ENCODE measurements at regions not wholly inside any gene's neighbourhood (a gene's known extent, or its start where the extent isn't known, plus 50 kb on each side); places are given as distances from the start of the nearest gene placed in this dataset.

- peaks cover 1% of the 10 kb centered on the region for H3K4me1 Mint-ChIP-seq (ENCODE audit: unreplicated experiment)
- no peak for DNase-seq (ENCODE audit: extremely low spot score, unreplicated experiment)
- no peak overlapping the region for H3K27ac Mint-ChIP-seq
- H3K27me3 Mint-ChIP-seq = peaks cover 1% of the 10 kb centered on the region
- peaks cover 3% of the 10 kb centered on the region for H3K36me3 Mint-ChIP-seq
- no peak for TF ChIP-seq CTCF (conservative IDR thresholded peaks at IDR 0.05)
- H3K9me3 Mint-ChIP-seq = peaks cover 8% of the 10 kb centered on the region
- H3K4me3 Mint-ChIP-seq = no peak overlapping the region
Measured at GRCh38 chr7:157471259-157472125, 134.7 kb downstream of the DNAJB6 start.

DNA sequence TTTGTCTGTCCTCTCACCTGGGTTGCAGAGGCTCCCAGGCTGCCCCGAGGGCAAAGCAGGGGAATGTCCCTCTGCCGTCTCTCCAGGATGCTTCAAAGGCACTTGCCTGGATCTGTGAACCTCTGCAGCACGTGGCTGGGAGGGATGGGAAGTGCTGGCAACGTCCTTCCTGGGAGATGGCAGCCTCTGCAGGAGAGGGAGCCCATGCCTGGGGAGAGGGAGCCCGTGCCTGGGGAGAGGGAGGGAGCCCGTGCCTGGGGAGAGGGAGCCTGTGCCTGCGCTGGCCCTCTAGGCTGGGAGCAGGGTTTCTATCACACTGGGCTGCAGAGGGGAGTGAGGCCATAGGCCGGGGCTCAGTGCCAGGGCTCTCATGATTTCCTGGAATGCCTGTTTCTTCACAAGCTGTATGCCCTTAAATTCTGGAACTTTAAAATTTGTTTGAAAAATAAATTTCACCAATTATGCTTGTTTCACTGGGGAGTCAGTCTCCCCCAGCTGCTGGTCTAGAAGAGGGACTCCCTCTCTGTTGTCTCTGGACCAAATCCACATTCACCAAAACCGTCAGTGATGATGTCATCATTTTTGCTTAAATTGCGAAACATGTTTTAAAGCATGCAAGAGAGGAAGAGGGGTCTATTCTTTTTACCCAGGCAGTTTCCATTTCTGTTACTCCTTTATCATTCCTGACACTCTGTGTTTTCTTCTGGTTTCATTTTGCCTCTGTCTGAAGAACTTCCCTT lies 135.7 kb downstream of the DNAJB6 start:
- no peak for DNase-seq (ENCODE audit: extremely low spot score, unreplicated experiment)
- Mint-ChIP-seq H3K4me1 (ENCODE audit: unreplicated experiment) (no peaks in the 10 kb centered on the region), H3K9me3 (peaks cover 8% of the 10 kb centered on the region), H3K4me3 (no peak overlapping the region), H3K36me3 (peaks cover 3% of the 10 kb centered on the region), H3K27ac (no peak overlapping the region), H3K27me3 (no peaks in the 10 kb centered on the region)
- TF ChIP-seq CTCF (conservative IDR thresholded peaks at IDR 0.05) = no peak

DNA sequence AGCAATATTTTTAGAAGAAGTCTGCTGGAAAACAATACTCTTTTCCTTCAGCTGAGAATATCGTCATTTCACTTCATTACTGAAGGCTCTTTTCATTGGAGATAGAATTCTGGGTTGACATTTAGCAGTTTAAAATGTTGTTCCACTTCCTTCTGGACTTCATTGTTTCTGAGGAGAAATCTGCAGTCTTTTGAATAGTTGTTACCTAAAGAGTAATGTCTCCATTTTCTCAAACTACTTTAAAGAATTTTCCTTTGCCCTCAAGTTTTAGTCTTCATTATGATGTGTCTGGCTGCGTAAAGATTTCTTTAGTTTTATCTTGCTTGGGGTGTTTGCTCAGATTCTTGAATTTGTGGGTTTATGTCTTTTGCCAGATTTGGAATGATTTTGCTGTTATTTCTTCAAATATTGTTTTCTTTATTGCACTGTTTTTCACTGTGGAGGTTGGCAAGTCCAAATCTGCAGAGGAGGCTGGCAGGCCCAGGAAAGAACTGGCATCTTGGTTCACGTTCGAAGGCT lies 136.3 kb downstream of the DNAJB6 start:
- peaks cover 8% of the 10 kb centered on the region for H3K9me3 Mint-ChIP-seq
- H3K27ac Mint-ChIP-seq = no peak overlapping the region
- peaks cover 3% of the 10 kb centered on the region for H3K36me3 Mint-ChIP-seq
- no peaks in the 10 kb centered on the region for H3K4me1 Mint-ChIP-seq (ENCODE audit: unreplicated experiment)
- TF ChIP-seq CTCF (conservative IDR thresholded peaks at IDR 0.05) = no peak
- no peak for DNase-seq (ENCODE audit: extremely low spot score, unreplicated experiment)
- H3K4me3 Mint-ChIP-seq = no peak overlapping the region
- no peaks in the 10 kb centered on the region for H3K27me3 Mint-ChIP-seq

- Mint-ChIP-seq H3K36me3 (peaks cover 3% of the 10 kb centered on the region), H3K4me3 (no peak overlapping the region), H3K4me1 (ENCODE audit: unreplicated experiment) (no peaks in the 10 kb centered on the region), H3K9me3 (peaks cover 8% of the 10 kb centered on the region), H3K27ac (no peak overlapping the region), H3K27me3 (no peaks in the 10 kb centered on the region)
- peak; percentile 66 for DNase-seq (ENCODE audit: extremely low spot score, unreplicated experiment)
- TF ChIP-seq CTCF (conservative IDR thresholded peaks at IDR 0.05) = peak; percentile 55
Measured at GRCh38 chr7:157474685-157475084, 137.9 kb downstream of the DNAJB6 start.

- DNase-seq (ENCODE audit: extremely low spot score, unreplicated experiment) = no peak
- TF ChIP-seq CTCF (conservative IDR thresholded peaks at IDR 0.05) = no peak
- Mint-ChIP-seq H3K4me1 (ENCODE audit: unreplicated experiment) (no peaks in the 10 kb centered on the region), H3K27me3 (no peaks in the 10 kb centered on the region), H3K36me3 (peaks cover 3% of the 10 kb centered on the region), H3K4me3 (no peak overlapping the region), H3K9me3 (peaks cover 8% of the 10 kb centered on the region), H3K27ac (no peak overlapping the region)
Measured at GRCh38 chr7:157475095-157475494, 138.3 kb downstream of the DNAJB6 start.

Data from type B pancreatic cell (in vitro differentiated cells).